K562 (cell line): ENCODE measurements at regions not wholly inside any gene's neighbourhood (a gene's known extent, or its start where the extent isn't known, plus 50 kb on each side); places are given as distances from the start of the nearest gene placed in this dataset.

Source experiments
- ATAC-seq: fragments of 200-7000 bp; cut with Tn5 transposase; 3 replicates; pipeline ENCODE4 v1.9.1; 2020; ENCODE audit warnings: moderate library complexity
- BruUV-seq: library from RNA; stranded (reverse); fragments of 400-500 nt; replicated peaks from 2 replicates; lab custom pipeline; 2021; lab: Mats Ljungman, UMichigan
- CTCF ChIA-PET: fragments of 300-600 bp; formaldehyde crosslinking; extraction: SDS; loops from one replicate; lab custom pipeline; 2021; ENCODE audit warnings: low intra/inter-chr PET ratio; lab: Yijun Ruan, JAX
- POLR2A ChIA-PET: fragments of 300-600, 350-650 bp; sonication (Branson Sonifier 250); formaldehyde crosslinking; extraction: SDS; loops from one replicate; lab custom pipeline; 2021; ENCODE audit warnings: antibody characterized with exemption, inconsistent platforms; lab: Yijun Ruan, JAX
- DNase-seq, 4 experiments: peaks; one replicate each; pipeline versions ENCODE4 v3.0.0 to v3.0.0-alpha.2; 2011 to 2018; ENCODE audit warnings: low spot score in 3 of 4, mixed read lengths in 3 of 4; ENCODE audit errors: extremely low read depth in 1 of 4
- FAIRE-seq: peaks from 2 replicates; lab custom pipeline; 2011; peaks lifted over from hg19 to GRCh38; lab: Jason Lieb, UNC
- H2AFZ ChIP-seq: 2 replicates; pipeline ENCODE4 v1.6.0; 2011; ENCODE audit warnings: low read depth, low read length, control low read depth, inconsistent platforms
- H3K27ac ChIP-seq: fragments of 200-600 bp; 3 replicates; pipeline ENCODE4 v1.8.0; 2011; ENCODE audit warnings: low read depth, mild to moderate bottlenecking, control low read depth, inconsistent platforms, low read length, moderate library complexity, mixed read lengths; ENCODE audit errors: extremely low read depth
- H3K27me3 ChIP-seq, 2 experiments: fragments of 300-600 bp in 1 of 2; 2 replicates in 1 of 2; 3 replicates in 1 of 2; pipeline versions ENCODE4 v1.6.0 to v1.8.0; 2011; ENCODE audit warnings: inconsistent platforms in 2 of 2, low read length in 2 of 2, mild to moderate bottlenecking in 1 of 2, mixed read lengths in 1 of 2, moderate library complexity in 1 of 2; ENCODE audit not compliant: control insufficient read depth in 2 of 2, insufficient read depth in 2 of 2
- H3K36me3 ChIP-seq: fragments of 300-600 bp; 3 replicates; pipeline ENCODE4 v1.8.0; 2011; ENCODE audit warnings: mild to moderate bottlenecking, low read length, inconsistent platforms; ENCODE audit not compliant: control insufficient read depth, insufficient read depth
- H3K4me1 ChIP-seq, 2 experiments: fragments of 200-600 bp in 1 of 2; replicated peaks in 1 of 2; 2 replicates in 1 of 2; 3 replicates in 1 of 2; pipeline versions ENCODE4 v1.5.1 to v1.8.0; 2011; ENCODE audit warnings: inconsistent platforms in 2 of 2, low read length in 2 of 2, mild to moderate bottlenecking in 1 of 2, mixed read lengths in 1 of 2, moderate library complexity in 1 of 2; ENCODE audit not compliant: control insufficient read depth in 2 of 2, insufficient read depth in 2 of 2
- H3K4me2 ChIP-seq: 2 replicates; pipeline ENCODE4 v1.6.1; 2011; ENCODE audit warnings: low read length, control low read depth, inconsistent platforms, mixed read lengths; ENCODE audit not compliant: insufficient read depth
- H3K4me3 ChIP-seq: fragments of 200-600 bp; sonication (generic), shearing (Covaris generic); 2 replicates; pipeline ENCODE4 v1.5.1; 2016; ENCODE audit warnings: control low read depth, inconsistent platforms
- H3K79me2 ChIP-seq: fragments of 200-600 bp; 3 replicates; pipeline ENCODE4 v1.8.0; 2011; ENCODE audit warnings: low read length, inconsistent platforms; ENCODE audit not compliant: control insufficient read depth, insufficient read depth
- H3K9ac ChIP-seq, 2 experiments: 2 replicates each; pipeline versions ENCODE4 v1.6.0 to v1.6.1; 2011; ENCODE audit warnings: low read depth in 2 of 2, low read length in 2 of 2, control low read depth in 1 of 2, inconsistent platforms in 1 of 2, mild to moderate bottlenecking in 1 of 2, mixed read lengths in 1 of 2; ENCODE audit not compliant: insufficient read depth in 1 of 2
- H3K9me1 ChIP-seq: one replicate; pipeline ENCODE4 v1.6.0; 2011; ENCODE audit warnings: inconsistent platforms, mild to moderate bottlenecking, low read length, moderate library complexity; ENCODE audit not compliant: control insufficient read depth, insufficient read depth
- H3K9me3 ChIP-seq: replicated peaks from 2 replicates; pipeline ENCODE4 v1.5.1; 2011; ENCODE audit warnings: low read depth, low read length, inconsistent platforms; ENCODE audit not compliant: control insufficient read depth, insufficient read depth
- H4K20me1 ChIP-seq: replicated peaks from 2 replicates; pipeline ENCODE4 v1.6.1; 2011; ENCODE audit warnings: low read length, inconsistent platforms, mixed read lengths; ENCODE audit not compliant: control insufficient read depth, insufficient read depth
- ARHGAP35 ChIP-seq: fragments of 450-650 bp; IDR thresholded peaks from 2 replicates; pipeline ENCODE4 v1.6.1; 2018; ENCODE audit not compliant: partially characterized antibody
- NR2C1 ChIP-seq, 2 experiments: fragments of 450-650 bp; IDR thresholded peaks; 2 replicates each; pipeline ENCODE4 v1.6.1; 2017; ENCODE audit warnings: mild to moderate bottlenecking in 2 of 2, antibody characterized with exemption in 1 of 2, inconsistent platforms in 1 of 2, missing compliant biosample characterization in 1 of 2, missing genetic modification characterization in 1 of 2
- SIN3A ChIP-seq, 2 experiments: fragments of 150-350 bp in 1 of 2; IDR thresholded peaks; 2 replicates each; pipeline ENCODE4 v1.6.1; 2011 to 2016; ENCODE audit warnings: borderline replicate concordance in 2 of 2, low read depth in 2 of 2, low read length in 2 of 2, mild to moderate bottlenecking in 2 of 2, moderate library complexity in 2 of 2; ENCODE audit not compliant: control insufficient read depth in 1 of 2
- SREBF1 ChIP-seq: fragments of 150-350 bp; IDR thresholded peaks from 2 replicates; pipeline ENCODE4 v1.6.1; 2014; ENCODE audit warnings: antibody characterized with exemption, low read depth, low read length, borderline replicate concordance
- SRSF9 ChIP-seq: fragments of 200-400 bp; formaldehyde crosslinking; IDR thresholded peaks from 2 replicates; pipeline ENCODE4 v1.6.1; 2017; ENCODE audit warnings: low read depth, low read length, borderline replicate concordance
- TAF1 ChIP-seq: IDR thresholded peaks from 2 replicates; pipeline ENCODE4 v1.6.1; 2011; ENCODE audit warnings: mild to moderate bottlenecking, low read length, moderate library complexity; ENCODE audit not compliant: insufficient read depth, control insufficient read depth, severe bottlenecking; ENCODE audit errors: extremely low read depth
- ZNF121 ChIP-seq: sonication (generic); formaldehyde crosslinking; conservative IDR thresholded peaks from 2 replicates; pipeline ENCODE4 v1.8.0; 2022; ENCODE audit warnings: missing genetic modification reagents
- ZNF431 ChIP-seq: sonication (generic); formaldehyde crosslinking; IDR thresholded peaks from 2 replicates; pipeline ENCODE4 v1.8.0; 2022; ENCODE audit warnings: mild to moderate bottlenecking, missing genetic modification reagents
- WGBS: fragments of 100-300 bp; shearing (Covaris generic); methylation state at CpG from one replicate; pipeline ENCODE4 v1.1.6; 2016; ENCODE audit warnings: low coverage, mixed read lengths; ENCODE audit not compliant: insufficient coverage; ENCODE audit errors: missing lambda C conversion rate; 5-methylcytosine and 5-hydroxymethylcytosine counted together
- in situ Hi-C: fragments of 300-500 bp; cut with MboI; formaldehyde crosslinking; loops from 4 replicates; pipeline ENCODE4 v1.15.0; 2018; ENCODE audit warnings: inconsistent platforms, mixed read lengths
- intact Hi-C: fragments of 100-400 bp; cut with micrococcal nuclease; formaldehyde crosslinking; loops from 2 replicates; pipeline ENCODE4 v1.14.2; 2022
- TF ChIP-seq, protein P1 (sequence below), 2 experiments: fragments of 450-650 bp in 1 of 2; sonication (generic) in 1 of 2; formaldehyde crosslinking in 1 of 2; IDR thresholded peaks; 2 replicates each; pipeline versions ENCODE4 v1.7.1 to v1.9.0; 2016 to 2022; ENCODE audit warnings: inconsistent platforms in 1 of 2, mild to moderate bottlenecking in 1 of 2, missing genetic modification reagents in 1 of 2

DNA sequence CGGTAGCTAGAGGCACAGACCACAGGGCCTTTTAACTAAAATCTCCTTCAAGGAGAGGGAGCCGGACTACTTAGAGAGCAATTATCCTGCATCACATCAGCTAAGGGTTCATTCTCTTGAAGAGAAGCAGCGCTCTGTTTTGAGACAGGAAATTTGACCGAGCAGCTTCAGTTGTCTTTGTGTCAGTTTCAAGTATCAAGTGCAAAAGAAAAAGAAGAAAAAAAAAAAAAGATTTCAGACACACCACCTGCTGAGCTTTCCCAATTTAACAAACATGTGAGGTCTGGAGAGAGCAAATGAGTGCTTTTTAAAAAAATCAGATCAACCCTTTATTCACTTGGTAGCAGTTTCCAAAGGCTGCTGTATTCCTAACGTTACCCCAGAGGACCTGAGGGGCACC lies 273.5 kb upstream of the POU3F2 start:
- ChIA-PET CTCF (no interaction called here), POLR2A (interaction anchor here (0.6 kb wide), 1 partner anchor 1609 kb away, joined by 5 read pairs; no protein-coding TSS in a partner anchor)
- no peak overlapping the region for H3K9ac ChIP-seq
- no peak for TF ChIP-seq TAF1
- no peak for TF ChIP-seq SREBF1
- TF ChIP-seq ZNF431 (CRISPR knock-in tag) = no peak
- TF ChIP-seq, protein P1, sequence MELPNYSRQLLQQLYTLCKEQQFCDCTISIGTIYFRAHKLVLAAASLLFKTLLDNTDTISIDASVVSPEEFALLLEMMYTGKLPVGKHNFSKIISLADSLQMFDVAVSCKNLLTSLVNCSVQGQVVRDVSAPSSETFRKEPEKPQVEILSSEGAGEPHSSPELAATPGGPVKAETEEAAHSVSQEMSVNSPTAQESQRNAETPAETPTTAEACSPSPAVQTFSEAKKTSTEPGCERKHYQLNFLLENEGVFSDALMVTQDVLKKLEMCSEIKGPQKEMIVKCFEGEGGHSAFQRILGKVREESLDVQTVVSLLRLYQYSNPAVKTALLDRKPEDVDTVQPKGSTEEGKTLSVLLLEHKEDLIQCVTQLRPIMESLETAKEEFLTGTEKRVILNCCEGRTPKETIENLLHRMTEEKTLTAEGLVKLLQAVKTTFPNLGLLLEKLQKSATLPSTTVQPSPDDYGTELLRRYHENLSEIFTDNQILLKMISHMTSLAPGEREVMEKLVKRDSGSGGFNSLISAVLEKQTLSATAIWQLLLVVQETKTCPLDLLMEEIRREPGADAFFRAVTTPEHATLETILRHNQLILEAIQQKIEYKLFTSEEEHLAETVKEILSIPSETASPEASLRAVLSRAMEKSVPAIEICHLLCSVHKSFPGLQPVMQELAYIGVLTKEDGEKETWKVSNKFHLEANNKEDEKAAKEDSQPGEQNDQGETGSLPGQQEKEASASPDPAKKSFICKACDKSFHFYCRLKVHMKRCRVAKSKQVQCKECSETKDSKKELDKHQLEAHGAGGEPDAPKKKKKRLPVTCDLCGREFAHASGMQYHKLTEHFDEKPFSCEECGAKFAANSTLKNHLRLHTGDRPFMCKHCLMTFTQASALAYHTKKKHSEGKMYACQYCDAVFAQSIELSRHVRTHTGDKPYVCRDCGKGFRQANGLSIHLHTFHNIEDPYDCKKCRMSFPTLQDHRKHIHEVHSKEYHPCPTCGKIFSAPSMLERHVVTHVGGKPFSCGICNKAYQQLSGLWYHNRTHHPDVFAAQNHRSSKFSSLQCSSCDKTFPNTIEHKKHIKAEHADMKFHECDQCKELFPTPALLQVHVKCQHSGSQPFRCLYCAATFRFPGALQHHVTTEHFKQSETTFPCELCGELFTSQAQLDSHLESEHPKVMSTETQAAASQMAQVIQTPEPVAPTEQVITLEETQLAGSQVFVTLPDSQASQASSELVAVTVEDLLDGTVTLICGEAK (IDR thresholded peaks at IDR 0.05) = no peak
- TF ChIP-seq, protein P1 (CRISPR knock-in tag; IDR thresholded peaks at IDR 0.05) = no peak
- TF ChIP-seq NR2C1 (IDR thresholded peaks at IDR 0.05) = no peak
- TF ChIP-seq NR2C1 (tag; IDR thresholded peaks at IDR 0.05) = no peak
- no peak for TF ChIP-seq ARHGAP35
- no peak for TF ChIP-seq ZNF121 (CRISPR knock-in tag)
- TF ChIP-seq SIN3A (IDR thresholded peaks at IDR 0.05; ENCODE audit: borderline replicate concordance in 2 of 2, control insufficient read depth in 1 of 2, low read depth in 2 of 2, low read length in 2 of 2) = no peak
- no peak for TF ChIP-seq SRSF9
- H3K79me2 ChIP-seq = no peaks in the 10 kb centered on the region
- H3K4me3 ChIP-seq = no peak overlapping the region
- no peaks in the 10 kb centered on the region for H3K27me3 ChIP-seq
- ATAC-seq (no peak), FAIRE-seq (no peak), DNase-seq (no peak)
- no peak overlapping the region for H3K4me2 ChIP-seq
- in situ Hi-C loops (no loop called here), intact Hi-C loops (no loop called here)
- H3K9me3 ChIP-seq = no peaks in the 10 kb centered on the region
- no peak overlapping the region for H3K27ac ChIP-seq
- H2AFZ ChIP-seq = no peak overlapping the region
- H3K4me1 ChIP-seq = no peaks in the 10 kb centered on the region
- no peaks in the 10 kb centered on the region for H3K36me3 ChIP-seq
- no peaks in the 10 kb centered on the region for H4K20me1 ChIP-seq
- 0% methylated on average over 5 of the region's 5 CpGs for WGBS
- no TSS peak for BruUV-seq
- no peaks in the 10 kb centered on the region for H3K9me1 ChIP-seq
